Aorta (tissue), 5 donors: ENCODE measurements at regions not wholly inside any gene's neighbourhood (a gene's known extent, or its start where the extent isn't known, plus 50 kb on each side); places are given as distances from the start of the nearest gene placed in this dataset.

Experiments
- ATAC-seq: fragments of 200-7000 bp; cut with Tn5 transposase; one replicate; pipeline ENCODE4 v1.9.1; 2022; ENCODE audit warnings: moderate library complexity; ENCODE audit not compliant: low FRiP score
- DNase-seq, 2 donors: peaks; one replicate each; pipeline ENCODE4 v3.0.0-alpha.2; 2020
- H3K27ac ChIP-seq, 2 donors: one replicate each; pipeline ENCODE4 v1.5.1; 2013; ENCODE audit warnings: low read length in 2 of 2, mild to moderate bottlenecking in 2 of 2, moderate library complexity in 2 of 2, control low read depth in 1 of 2, inconsistent platforms in 1 of 2, low read depth in 1 of 2
- H3K27me3 ChIP-seq, 2 donors: one replicate each; pipeline ENCODE4 v1.6.1; 2013; ENCODE audit warnings: control low read depth in 1 of 2, low read length in 1 of 2, mild to moderate bottlenecking in 1 of 2, moderate library complexity in 1 of 2; ENCODE audit not compliant: insufficient read depth in 2 of 2, control insufficient read depth in 1 of 2
- H3K36me3 ChIP-seq, 2 donors: one replicate each; pipeline ENCODE4 v1.6.1; 2013; ENCODE audit warnings: control low read depth in 1 of 2, low read length in 1 of 2, mild to moderate bottlenecking in 1 of 2; ENCODE audit not compliant: insufficient read depth in 2 of 2, control insufficient read depth in 1 of 2
- H3K4me1 ChIP-seq, 2 donors: one replicate each; pipeline ENCODE4 v1.6.1; 2013; ENCODE audit warnings: low read length in 2 of 2, control low read depth in 1 of 2, mild to moderate bottlenecking in 1 of 2, moderate library complexity in 1 of 2; ENCODE audit not compliant: insufficient read depth in 2 of 2, control insufficient read depth in 1 of 2
- H3K4me3 ChIP-seq, 2 donors: one replicate each; pipeline ENCODE4 v1.5.1; 2013; ENCODE audit warnings: low read length in 2 of 2, control low read depth in 1 of 2, mild to moderate bottlenecking in 1 of 2
- H3K9me3 ChIP-seq: one replicate; pipeline ENCODE4 v1.6.1; 2013; ENCODE audit warnings: mild to moderate bottlenecking, low read length; ENCODE audit not compliant: control insufficient read depth
- WGBS, 2 donors: extraction: QIAGEN DNeasy Blood & Tissue Kit; methylation state at CpG; one replicate each; pipeline ENCODE4 v1.1.7; 2013; 5-methylcytosine and 5-hydroxymethylcytosine counted together
- intact Hi-C, 2 donors: fragments of 100-400 bp; cut with DNase I; formaldehyde crosslinking; loops; one replicate each; pipeline versions ENCODE4 v1.14.2 to v1.15.0; 2022
- donor health status: healthy with polysubstance abuse.
- donor health status: Bipolar disorder and iron deficiency.
- donor health status: DM: no; HTN: no; CAD: no.
- donor health status: DM: no; HTN: no; CAD: no.
- donor health status: DM: yes; HTN: yes; CAD: no.

DNA sequence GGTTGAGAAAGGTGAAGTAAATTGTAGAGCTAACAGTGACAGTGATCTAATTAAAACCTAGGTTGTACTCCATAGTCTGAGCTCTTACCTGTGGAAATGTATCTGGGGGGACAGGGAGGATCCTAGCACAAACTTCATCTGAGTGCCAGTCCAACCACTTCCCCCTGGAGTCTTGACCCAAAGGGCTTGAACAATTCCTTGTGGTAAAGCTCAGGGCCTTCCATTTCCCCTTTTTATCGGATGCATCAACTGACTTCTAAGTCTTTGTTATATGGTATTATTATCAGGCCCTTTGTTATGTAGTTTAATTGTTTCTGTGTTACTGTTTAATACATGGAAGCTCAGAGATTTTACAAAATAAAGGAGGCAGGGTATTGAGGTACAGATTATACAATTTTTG is 140.2 kb upstream of the SESN3 start:
- intact Hi-C loops = no loop called here
- Histone ChIP-seq H3K4me3 (no peak overlapping the region), H3K36me3 (no peaks in the 10 kb centered on the region), H3K27me3 (no peaks in the 10 kb centered on the region), H3K9me3 (no peaks in the 10 kb centered on the region), H3K4me1 (no peaks in the 10 kb centered on the region), H3K27ac (no peak overlapping the region)
- WGBS, 2 donors = 93 to 95% methylated on average over 1 of the region's 1 CpG
- DNase-seq = no peak
- ATAC-seq = no peak

DNA sequence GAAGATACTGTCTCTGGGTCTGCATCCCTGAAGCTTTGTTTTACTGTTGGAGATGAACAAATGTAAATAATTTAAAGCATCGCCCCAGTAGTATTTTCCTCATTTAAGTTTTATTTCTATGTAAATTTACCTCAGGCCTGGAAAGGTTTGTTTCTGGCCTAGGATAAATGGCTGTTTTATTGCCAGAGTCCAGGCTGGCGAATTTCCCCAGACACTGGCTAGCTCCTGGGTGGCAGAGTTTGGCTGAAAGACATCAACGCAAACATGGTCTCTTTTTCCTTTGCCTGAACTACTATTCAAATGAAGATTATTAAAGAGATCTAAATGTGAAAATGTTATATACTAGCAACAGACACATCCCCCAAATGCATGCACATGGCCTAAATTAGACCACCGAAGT is 136.7 kb upstream of the SESN3 start:
- no peak overlapping the region for H3K4me3 ChIP-seq
- no peaks in the 10 kb centered on the region for H3K27me3 ChIP-seq
- WGBS, 2 donors = 30 to 36% methylated on average over 4 of the region's 4 CpGs
- H3K4me1 ChIP-seq = peaks cover 3 to 8% of the 10 kb centered on the region in 2 donors
- H3K9me3 ChIP-seq = no peaks in the 10 kb centered on the region
- no peak for DNase-seq
- no peak for ATAC-seq
- intact Hi-C loops = loop anchor here in 1 of 2 donors (10.0 kb wide), 1 partner anchor 133 kb away; the partner anchor contains the start of gene SESN3
- no peak overlapping the region for H3K27ac ChIP-seq
- no peaks in the 10 kb centered on the region for H3K36me3 ChIP-seq

DNA sequence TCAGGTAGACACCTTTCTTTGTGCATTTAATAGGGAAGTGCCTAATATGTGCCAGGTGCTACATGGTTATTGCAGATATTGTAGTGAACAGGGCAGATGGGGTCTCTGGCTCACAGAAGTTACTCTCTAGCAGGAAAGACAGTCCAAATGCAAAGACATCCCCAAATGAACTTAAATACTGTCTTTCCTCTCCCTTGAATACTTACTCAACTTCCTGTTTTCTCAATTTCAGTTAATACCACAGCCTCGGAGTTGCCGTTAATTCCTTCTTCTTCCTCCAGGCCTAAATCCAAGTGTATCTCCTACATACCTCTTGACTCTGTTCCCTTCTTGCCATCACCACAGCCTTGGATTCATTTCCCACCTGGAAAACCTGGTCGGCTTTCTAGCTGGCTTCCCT is 134.3 kb upstream of the SESN3 start:
- intact Hi-C loops = loop anchor here in 1 of 2 donors (10.0 kb wide), 1 partner anchor 131 kb away; the partner anchor contains the start of gene SESN3
- H3K4me1 ChIP-seq = peaks cover 3 to 8% of the 10 kb centered on the region in 2 donors
- no peaks in the 10 kb centered on the region for H3K36me3 ChIP-seq
- H3K9me3 ChIP-seq = no peaks in the 10 kb centered on the region
- H3K4me3 ChIP-seq = no peak overlapping the region
- DNase-seq = no peak
- ATAC-seq = no peak
- H3K27me3 ChIP-seq = no peaks in the 10 kb centered on the region
- peak overlapping the region in 1 of 2 donors; percentile 59 for H3K27ac ChIP-seq
- WGBS, 2 donors = 73 to 79% methylated on average over 3 of the region's 3 CpGs

DNA sequence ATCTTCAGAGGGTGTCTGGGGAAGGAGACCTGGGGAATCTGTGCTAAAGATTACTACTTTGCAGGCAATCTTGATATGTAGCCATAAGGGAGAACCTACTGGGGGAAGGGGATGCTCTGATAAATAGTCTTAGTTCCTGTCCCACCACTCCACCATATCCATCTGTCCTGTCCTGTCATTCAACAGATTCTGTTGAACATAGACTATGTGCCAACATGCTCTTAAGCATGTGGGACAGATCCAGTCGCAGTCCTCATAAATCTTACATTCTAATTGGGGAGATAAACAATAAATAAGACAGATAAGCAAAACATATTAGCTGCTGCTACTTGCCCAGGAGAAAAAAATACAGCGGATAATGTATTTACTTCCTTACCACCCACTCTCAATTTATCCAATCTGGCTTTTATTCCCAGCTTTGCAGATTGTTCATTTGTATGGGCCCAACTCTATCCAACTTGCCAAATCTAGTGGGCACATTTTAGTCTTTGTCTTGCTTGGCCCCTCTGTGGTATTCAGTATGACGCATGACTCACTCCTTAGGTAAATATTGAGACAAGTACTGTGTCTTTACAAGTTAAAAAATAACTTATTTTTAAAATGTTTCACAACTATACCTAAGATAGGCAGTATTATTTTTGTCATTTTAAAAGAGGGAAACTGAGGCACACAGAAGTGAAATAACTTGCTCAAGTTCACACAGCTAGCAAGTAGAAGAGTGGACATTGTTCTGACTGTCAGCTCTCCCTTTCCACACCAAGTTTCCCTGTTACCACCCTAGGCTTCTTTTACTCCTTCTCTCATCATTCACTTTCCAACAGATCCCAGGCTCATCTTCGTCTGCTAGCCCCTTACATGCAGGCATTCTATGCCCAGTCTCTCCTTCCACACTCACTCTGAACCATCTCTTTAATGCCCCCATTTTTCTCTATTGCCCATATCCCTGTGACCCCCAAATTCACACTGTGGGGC is 133.6 kb upstream of the SESN3 start:
- no peak for ATAC-seq
- intact Hi-C loops = loop anchor here in 1 of 2 donors (10.0 kb wide), 1 partner anchor 130 kb away; the partner anchor contains the start of gene SESN3
- 23 to 25% methylated on average over 4 of the region's 4 CpGs for WGBS, 2 donors
- Histone ChIP-seq H3K4me1 (peaks cover 3 to 11% of the 10 kb centered on the region in 2 donors), H3K27ac (peak overlapping the region in 1 of 2 donors; percentile 64), H3K27me3 (no peaks in the 10 kb centered on the region), H3K4me3 (no peak overlapping the region), H3K9me3 (no peaks in the 10 kb centered on the region), H3K36me3 (no peaks in the 10 kb centered on the region)
- DNase-seq = no peak

DNA sequence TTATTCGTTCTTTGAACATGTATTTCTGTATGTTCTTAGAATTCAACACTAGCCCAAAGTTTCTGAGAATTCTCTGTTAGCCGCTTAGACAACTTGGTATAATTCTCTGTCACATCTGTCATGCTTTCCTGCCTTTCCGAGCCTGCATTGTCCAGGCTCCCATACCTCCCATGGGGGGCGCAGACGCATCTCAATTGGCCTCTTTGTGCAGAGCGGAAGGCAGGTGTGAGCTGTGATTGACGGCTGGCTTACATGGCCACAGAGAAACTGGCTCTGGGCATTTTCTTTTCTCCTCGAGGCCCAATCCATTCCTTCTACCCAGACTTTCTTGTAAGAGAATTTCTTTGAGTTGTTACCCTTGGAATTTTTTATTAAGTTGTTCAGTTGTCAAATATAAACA is 132.7 kb upstream of the SESN3 start:
- Histone ChIP-seq H3K4me1 (peaks cover 5 to 11% of the 10 kb centered on the region in 2 donors), H3K27me3 (no peaks in the 10 kb centered on the region), H3K9me3 (no peaks in the 10 kb centered on the region), H3K36me3 (no peaks in the 10 kb centered on the region), H3K4me3 (no peak overlapping the region), H3K27ac (no peak overlapping the region)
- DNase-seq = no peak
- 89 to 91% methylated on average over 8 of the region's 8 CpGs for WGBS, 2 donors
- no peak for ATAC-seq
- intact Hi-C loops = loop anchor here in 1 of 2 donors (10.0 kb wide), 1 partner anchor 129 kb away; the partner anchor contains the start of gene SESN3

DNA sequence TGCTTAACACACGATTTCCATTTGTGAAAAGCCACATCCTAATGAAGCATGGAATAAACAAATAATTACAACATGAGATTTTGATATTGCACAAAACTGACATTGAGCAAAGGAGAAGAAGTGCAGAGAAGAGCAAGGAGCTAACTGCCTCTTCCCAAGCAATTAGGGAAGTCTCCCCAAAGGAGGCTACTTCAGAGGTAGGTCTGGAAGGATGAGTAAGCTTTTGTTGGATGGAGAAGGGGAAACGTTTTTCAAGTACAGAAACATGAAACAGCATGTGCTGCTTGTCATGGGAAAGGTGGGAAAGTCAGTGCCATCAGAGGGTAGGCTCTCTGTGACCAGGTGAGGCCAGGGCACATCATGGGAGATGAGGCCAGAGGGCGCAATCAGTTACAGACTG is 132.2 kb upstream of the SESN3 start:
- H3K27me3 ChIP-seq = no peaks in the 10 kb centered on the region
- no peaks in the 10 kb centered on the region for H3K9me3 ChIP-seq
- ATAC-seq (no peak), DNase-seq (no peak)
- 82% methylated on average over 3 of the region's 3 CpGs for WGBS, 2 donors
- peaks cover 5 to 11% of the 10 kb centered on the region in 2 donors for H3K4me1 ChIP-seq
- intact Hi-C loops = loop anchor here in 1 of 2 donors (10.0 kb wide), 1 partner anchor 128 kb away; the partner anchor contains the start of gene SESN3
- H3K27ac ChIP-seq = no peak overlapping the region
- no peaks in the 10 kb centered on the region for H3K36me3 ChIP-seq
- no peak overlapping the region for H3K4me3 ChIP-seq

DNA sequence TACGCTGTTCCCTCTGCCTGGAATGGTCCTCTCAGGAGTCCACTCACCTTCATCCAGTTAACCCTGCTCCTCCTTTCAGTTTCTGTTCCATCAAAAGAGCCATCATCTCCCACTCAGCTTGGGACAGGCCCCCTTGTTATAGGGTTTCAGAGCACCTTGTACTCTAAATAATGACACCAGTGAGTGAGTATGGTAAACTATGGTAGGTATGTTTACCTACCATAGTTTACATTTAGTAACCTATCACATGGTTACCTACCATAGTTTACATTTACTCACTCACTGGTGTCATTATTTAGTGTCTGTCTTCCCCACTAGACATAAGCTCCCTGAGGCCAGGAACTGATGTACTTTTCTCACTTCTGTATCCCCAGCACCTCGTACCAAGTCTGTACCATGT is 130.2 kb upstream of the SESN3 start:
- no peak for DNase-seq
- 95 to 97% methylated on average over 2 of the region's 2 CpGs for WGBS, 2 donors
- intact Hi-C loops = loop anchor here in 1 of 2 donors (10.0 kb wide), 1 partner anchor 126 kb away; the partner anchor contains the start of gene SESN3

DNA sequence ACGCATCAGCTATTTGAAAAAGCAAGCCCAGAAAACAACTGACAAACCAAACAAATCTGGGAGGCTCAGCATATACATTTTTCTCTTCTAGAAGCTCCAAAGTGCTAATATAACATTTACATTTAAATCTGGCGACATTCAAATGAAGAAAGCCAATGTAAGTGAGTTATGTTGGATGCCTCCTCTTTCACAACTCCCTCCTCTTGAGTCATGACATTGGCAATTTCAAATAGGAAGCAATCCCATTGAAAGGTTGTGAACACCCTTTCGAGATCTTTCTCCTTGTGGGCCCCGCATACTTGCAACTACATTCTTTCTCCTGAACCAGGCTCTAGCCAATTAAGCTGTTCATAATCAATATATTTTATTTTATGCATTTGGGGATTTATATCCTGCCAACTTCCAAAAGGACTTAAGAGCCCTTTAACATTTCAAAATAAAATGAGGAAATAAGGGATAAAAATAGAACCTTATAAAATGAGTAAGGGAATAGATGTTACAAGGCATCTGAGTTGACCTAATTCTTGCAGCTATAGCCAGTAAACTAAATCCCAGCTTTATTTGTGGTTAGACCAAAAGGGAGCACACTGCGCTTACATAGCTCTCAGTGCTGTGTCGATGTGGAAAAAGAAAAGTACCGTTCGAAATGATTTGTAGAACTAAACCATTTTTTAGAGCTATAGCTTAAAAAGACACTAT is 129.5 kb upstream of the SESN3 start:
- intact Hi-C loops = loop anchor here in 1 of 2 donors (10.0 kb wide), 1 partner anchor 126 kb away; the partner anchor contains the start of gene SESN3
- Histone ChIP-seq H3K4me1 (peaks cover 7 to 11% of the 10 kb centered on the region in 2 donors), H3K4me3 (no peak overlapping the region), H3K27me3 (no peaks in the 10 kb centered on the region), H3K9me3 (no peaks in the 10 kb centered on the region), H3K36me3 (no peaks in the 10 kb centered on the region), H3K27ac (no peak overlapping the region)
- DNase-seq = no peak
- no peak for ATAC-seq
- WGBS, 2 donors = 95% methylated on average over 8 of the region's 8 CpGs

More for the DNA sequence above, 130.2 kb upstream of the SESN3 start:
- Histone ChIP-seq H3K36me3 (no peaks in the 10 kb centered on the region), H3K27ac (no peak overlapping the region), H3K4me1 (peaks cover 7 to 11% of the 10 kb centered on the region in 2 donors), H3K4me3 (no peak overlapping the region), H3K27me3 (no peaks in the 10 kb centered on the region), H3K9me3 (no peaks in the 10 kb centered on the region)
- ATAC-seq = no peak
